Adrenal gland (tissue), 9 donors: ENCODE measurements at regions not wholly inside any gene's neighbourhood (a gene's known extent, or its start where the extent isn't known, plus 50 kb on each side); places are given as distances from the start of the nearest gene placed in this dataset.

Source experiments
- DNase-seq, 7 donors: peaks; one replicate each; pipeline ENCODE4 v3.0.0-alpha.2; 2019 to 2020
- H3K27ac ChIP-seq, 5 donors: fragments of 200-600 bp; sonication (generic) in 4 of 5; 1 replicate in 3 of 5; 2 replicates in 2 of 5; pipeline versions ENCODE4 v1.5.1 to v1.8.0; 2016 to 2020; ENCODE audit warnings: mild to moderate bottlenecking in 1 of 5
- H3K27me3 ChIP-seq: fragments of 200-600 bp; 2 replicates; pipeline ENCODE4 v1.8.0; 2021
- H3K36me3 ChIP-seq, 2 donors: fragments of 200-600 bp; replicated peaks in 1 of 2; 1 replicate in 1 of 2; 2 replicates in 1 of 2; pipeline versions ENCODE4 v1.5.1 to v1.8.0; 2018 to 2022
- H3K4me1 ChIP-seq, 2 donors: fragments of 200-600 bp; replicated peaks in 1 of 2; 1 replicate in 1 of 2; 2 replicates in 1 of 2; pipeline versions ENCODE4 v1.5.1 to v1.8.0; 2018 to 2021
- H3K4me3 ChIP-seq, 4 donors: fragments of 200-600 bp; sonication (generic) in 3 of 4; one replicate each; pipeline ENCODE4 v1.5.1; 2016 to 2018
- H3K9me3 ChIP-seq, 3 donors: fragments of 200-600 bp; sonication (generic) in 1 of 3; replicated peaks in 1 of 3; 1 replicate in 2 of 3; 2 replicates in 1 of 3; pipeline versions ENCODE4 v1.5.1 to v1.8.0; 2016 to 2021
- POLR2A ChIP-seq, 2 donors: fragments of 450-650 bp; IDR thresholded peaks; one replicate each; pipeline ENCODE4 v1.6.1; 2017; ENCODE audit warnings: antibody characterized with exemption in 2 of 2, mild to moderate bottlenecking in 2 of 2, moderate library complexity in 1 of 2
- WGBS, 4 donors: extraction: QIAGEN DNeasy Blood & Tissue Kit in 2 of 4; methylation state at CpG; one replicate each; pipeline versions ENCODE4 v1.1.5 to v1.1.7; 2013 to 2017; 5-methylcytosine and 5-hydroxymethylcytosine counted together
- intact Hi-C, 2 donors: fragments of 100-400 bp; cut with DNase I; formaldehyde crosslinking; loops; one replicate each; pipeline versions ENCODE4 v1.14.1 to v1.15.0; 2022 to 2023
- TF ChIP-seq, protein P1 (sequence below), 6 experiments: fragments of 450-650 bp in 4 of 6; fragments of 200-600 bp in 2 of 6; sonication (generic) in 1 of 6; IDR thresholded peaks; 1 replicate in 5 of 6; 2 replicates in 1 of 6; pipeline versions ENCODE4 v1.5.1 to v1.8.0; 2016 to 2021; ENCODE audit warnings: antibody characterized with exemption in 6 of 6, mild to moderate bottlenecking in 2 of 6, moderate library complexity in 1 of 6
- donor health status: healthy with polysubstance abuse.
- donor health status: Bipolar disorder and iron deficiency.
- donor health status: DM: yes; HTN: yes; CAD: no.
- donor health status: DM: no; HTN: no; CAD: no.
- donor health status: DM: no; HTN: no; CAD: no.

DNA sequence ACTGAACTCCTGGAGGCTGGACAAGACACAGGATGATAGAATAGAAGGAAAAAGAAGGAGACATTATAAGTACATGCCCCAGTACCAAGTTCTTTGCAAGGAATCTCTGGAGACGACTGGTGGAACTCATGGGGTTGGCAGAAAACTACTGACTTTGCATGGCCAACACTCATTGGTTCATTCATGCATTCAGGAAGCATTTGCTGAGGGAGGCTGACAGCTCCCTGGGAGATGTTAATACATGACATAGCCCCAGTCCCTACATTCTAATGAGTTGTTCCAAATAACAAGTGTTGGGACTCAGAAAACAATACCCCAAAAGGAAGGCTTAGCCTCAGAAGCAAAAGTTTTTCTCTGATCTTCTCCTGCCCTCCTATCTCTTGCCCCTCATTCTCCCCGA is 172.8 kb upstream of the IRF2BP2 start:
- intact Hi-C loops = no loop called here
- H3K27ac ChIP-seq = no peak overlapping the region
- DNase-seq = peak in 1 of 7 donors; percentile 14
- TF ChIP-seq, protein P1, sequence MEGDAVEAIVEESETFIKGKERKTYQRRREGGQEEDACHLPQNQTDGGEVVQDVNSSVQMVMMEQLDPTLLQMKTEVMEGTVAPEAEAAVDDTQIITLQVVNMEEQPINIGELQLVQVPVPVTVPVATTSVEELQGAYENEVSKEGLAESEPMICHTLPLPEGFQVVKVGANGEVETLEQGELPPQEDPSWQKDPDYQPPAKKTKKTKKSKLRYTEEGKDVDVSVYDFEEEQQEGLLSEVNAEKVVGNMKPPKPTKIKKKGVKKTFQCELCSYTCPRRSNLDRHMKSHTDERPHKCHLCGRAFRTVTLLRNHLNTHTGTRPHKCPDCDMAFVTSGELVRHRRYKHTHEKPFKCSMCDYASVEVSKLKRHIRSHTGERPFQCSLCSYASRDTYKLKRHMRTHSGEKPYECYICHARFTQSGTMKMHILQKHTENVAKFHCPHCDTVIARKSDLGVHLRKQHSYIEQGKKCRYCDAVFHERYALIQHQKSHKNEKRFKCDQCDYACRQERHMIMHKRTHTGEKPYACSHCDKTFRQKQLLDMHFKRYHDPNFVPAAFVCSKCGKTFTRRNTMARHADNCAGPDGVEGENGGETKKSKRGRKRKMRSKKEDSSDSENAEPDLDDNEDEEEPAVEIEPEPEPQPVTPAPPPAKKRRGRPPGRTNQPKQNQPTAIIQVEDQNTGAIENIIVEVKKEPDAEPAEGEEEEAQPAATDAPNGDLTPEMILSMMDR (IDR thresholded peaks at IDR 0.05) = no peak
- TF ChIP-seq POLR2A (IDR thresholded peaks at IDR 0.05) = no peak
- no peaks in the 10 kb centered on the region for H3K4me1 ChIP-seq
- H3K36me3 ChIP-seq = no peaks in the 10 kb centered on the region
- no peaks in the 10 kb centered on the region for H3K9me3 ChIP-seq
- no peak overlapping the region for H3K4me3 ChIP-seq
- WGBS, 4 donors = 59 to 76% (median 64%) methylated on average over 2 of the region's 2 CpGs
- H3K27me3 ChIP-seq = peaks cover 16% of the 10 kb centered on the region

DNA sequence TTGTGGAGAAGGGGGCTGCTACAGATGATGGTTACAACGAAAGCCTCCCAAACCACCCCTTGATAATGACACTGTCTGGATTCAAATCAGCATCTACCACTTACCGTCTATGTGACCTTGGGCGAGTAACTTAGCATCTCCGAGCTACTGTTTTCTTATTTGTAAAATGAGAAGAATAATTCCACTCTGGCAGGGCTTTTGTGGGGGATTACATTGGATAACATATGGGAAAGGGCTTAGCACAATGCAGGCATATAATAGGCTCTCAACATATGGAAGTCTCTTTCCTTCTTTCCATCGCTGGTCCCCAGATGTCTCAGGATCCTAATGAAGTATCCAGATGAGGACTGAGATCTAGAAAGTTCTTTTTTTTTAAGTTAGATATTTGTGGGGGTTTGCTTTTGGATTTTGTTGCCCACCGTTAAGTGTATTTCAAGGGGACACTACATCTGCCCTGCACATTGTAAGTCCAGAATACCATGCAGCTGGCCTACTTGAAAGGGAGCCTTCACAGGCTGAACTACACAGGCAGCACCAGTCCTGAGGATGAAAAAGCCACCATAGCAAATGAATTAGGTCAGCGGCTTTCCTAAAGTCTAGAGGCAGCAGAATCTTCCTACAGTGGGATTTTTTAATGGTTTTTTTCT is 172.2 kb upstream of the IRF2BP2 start:
- H3K36me3 ChIP-seq = no peaks in the 10 kb centered on the region
- no peak overlapping the region for H3K27ac ChIP-seq
- TF ChIP-seq, protein P1 (IDR thresholded peaks at IDR 0.05) = no peak
- peak in 1 of 2 donors; percentile 6 for TF ChIP-seq POLR2A (IDR thresholded peaks at IDR 0.05)
- no peaks in the 10 kb centered on the region for H3K9me3 ChIP-seq
- H3K4me1 ChIP-seq = no peaks in the 10 kb centered on the region
- peaks cover 16% of the 10 kb centered on the region for H3K27me3 ChIP-seq
- 76 to 85% (median 81%) methylated on average over 7 of the region's 7 CpGs for WGBS, 4 donors
- no peak overlapping the region for H3K4me3 ChIP-seq
- DNase-seq = peak in 1 of 7 donors; percentile 11
- intact Hi-C loops = no loop called here

DNA sequence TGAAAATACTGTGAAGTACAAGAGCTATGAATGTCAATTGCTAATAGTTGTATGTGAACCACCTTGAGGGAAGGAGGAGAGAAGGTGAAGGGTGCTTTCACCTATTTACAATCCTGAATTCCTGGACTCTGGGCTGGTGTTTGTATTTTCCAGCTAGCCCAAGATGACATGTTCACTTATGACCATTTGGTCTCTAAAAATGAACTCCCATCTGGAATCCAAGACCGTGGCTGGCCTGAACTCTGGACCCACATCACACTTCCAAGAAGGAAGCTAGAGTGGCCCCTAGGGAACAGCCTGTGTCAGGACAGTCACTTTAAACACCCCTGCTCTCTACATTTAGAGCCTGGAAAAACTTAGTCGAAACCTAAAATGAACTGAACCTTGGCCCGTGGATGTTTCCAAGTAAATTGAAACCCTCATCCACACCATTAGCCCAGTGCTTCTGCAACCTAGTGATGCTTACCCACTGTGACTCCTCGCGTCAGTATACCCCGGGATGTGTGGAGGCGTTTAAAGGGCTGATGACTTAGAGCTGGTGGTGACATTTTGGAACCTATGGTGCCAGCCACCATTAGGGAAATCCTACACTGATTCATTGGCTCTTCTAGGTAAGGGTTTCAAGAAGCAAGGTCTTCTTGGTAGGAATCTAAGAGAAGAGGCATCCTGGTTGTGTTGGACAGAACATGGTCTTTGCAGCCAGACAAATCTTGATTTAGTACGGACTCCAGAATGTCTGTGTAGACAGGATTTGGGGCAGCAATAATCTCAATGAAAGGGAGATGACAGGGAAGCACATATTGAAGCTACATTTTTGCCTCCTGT is 171.5 kb upstream of the IRF2BP2 start:
- H3K36me3 ChIP-seq = no peaks in the 10 kb centered on the region
- WGBS, 4 donors = 85 to 90% (median 88%) methylated on average over 8 of the region's 8 CpGs
- intact Hi-C loops = no loop called here
- no peaks in the 10 kb centered on the region for H3K9me3 ChIP-seq
- peaks cover 22% of the 10 kb centered on the region for H3K27me3 ChIP-seq
- no peak overlapping the region for H3K4me3 ChIP-seq
- no peaks in the 10 kb centered on the region for H3K4me1 ChIP-seq
- DNase-seq = peak in 3 of 7 donors; percentile 19 to 29 (median 22)
- TF ChIP-seq, protein P1 (IDR thresholded peaks at IDR 0.05) = no peak
- no peak for TF ChIP-seq POLR2A (IDR thresholded peaks at IDR 0.05)
- H3K27ac ChIP-seq = no peak overlapping the region

DNA sequence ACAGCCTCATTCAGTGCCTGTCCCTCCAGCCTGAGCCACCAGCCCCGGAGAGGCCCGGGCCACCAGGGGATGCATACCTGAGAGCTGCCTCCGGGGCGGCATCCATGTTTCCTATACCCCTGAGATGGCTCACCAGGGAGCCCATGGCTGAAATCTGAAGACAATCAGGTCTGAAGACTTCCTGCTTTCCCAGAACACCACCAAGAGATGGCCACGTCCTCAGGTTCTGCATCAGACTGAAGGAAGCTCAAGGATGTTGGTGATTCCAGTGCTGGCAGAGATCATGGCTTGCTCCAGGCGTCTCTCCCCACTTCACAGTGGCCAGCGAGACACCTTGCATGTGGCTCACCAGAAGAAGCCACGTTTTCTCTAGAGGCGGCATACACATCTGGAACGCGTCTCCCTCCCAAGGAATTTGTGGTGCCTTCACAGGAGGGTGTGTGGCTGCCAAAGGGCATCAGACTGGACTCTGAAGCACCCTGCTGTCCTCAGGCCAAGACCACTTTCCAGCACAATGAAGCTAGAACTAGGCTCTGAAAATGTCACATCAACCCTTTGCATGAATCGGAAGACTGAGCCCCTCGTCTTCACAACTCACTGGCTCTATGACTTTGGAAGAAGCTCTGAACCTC is 170.7 kb upstream of the IRF2BP2 start:
- peaks cover 24% of the 10 kb centered on the region for H3K27me3 ChIP-seq
- TF ChIP-seq, protein P1 (IDR thresholded peaks at IDR 0.05) = no peak
- no peak for TF ChIP-seq POLR2A (IDR thresholded peaks at IDR 0.05)
- WGBS, 4 donors = 78 to 82% (median 80%) methylated on average over 13 of the region's 13 CpGs
- no peak overlapping the region for H3K4me3 ChIP-seq
- no peaks in the 10 kb centered on the region for H3K36me3 ChIP-seq
- no peak overlapping the region for H3K27ac ChIP-seq
- DNase-seq = peak in 2 of 7 donors; percentile 21 to 24
- H3K4me1 ChIP-seq = no peaks in the 10 kb centered on the region
- no peaks in the 10 kb centered on the region for H3K9me3 ChIP-seq
- intact Hi-C loops = no loop called here
